Hepatocyte (in vitro differentiated cells): ENCODE measurements at regions not wholly inside any gene's neighbourhood (a gene's known extent, or its start where the extent isn't known, plus 50 kb on each side); places are given as distances from the start of the nearest gene placed in this dataset.

Experiments
- EZH2 ChIP-seq: fragments of 200-600 bp; sonication (generic); IDR thresholded peaks from 2 replicates; pipeline ENCODE4 v1.6.1; 2016; ENCODE audit warnings: antibody characterized with exemption, mild to moderate bottlenecking, borderline replicate concordance
- EZH2phosphoT487 ChIP-seq: fragments of 200-600 bp; sonication (generic); IDR thresholded peaks from one replicate; pipeline ENCODE4 v1.6.1; 2018; ENCODE audit warnings: antibody characterized with exemption, mild to moderate bottlenecking, low read depth, moderate library complexity; ENCODE audit not compliant: unreplicated experiment, severe bottlenecking
- TF ChIP-seq, protein P1 (sequence below): fragments of 200-600 bp; sonication (generic); IDR thresholded peaks from 2 replicates; pipeline ENCODE4 v1.5.1; 2016; ENCODE audit warnings: antibody characterized with exemption, mild to moderate bottlenecking; ENCODE audit not compliant: poor library complexity

DNA sequence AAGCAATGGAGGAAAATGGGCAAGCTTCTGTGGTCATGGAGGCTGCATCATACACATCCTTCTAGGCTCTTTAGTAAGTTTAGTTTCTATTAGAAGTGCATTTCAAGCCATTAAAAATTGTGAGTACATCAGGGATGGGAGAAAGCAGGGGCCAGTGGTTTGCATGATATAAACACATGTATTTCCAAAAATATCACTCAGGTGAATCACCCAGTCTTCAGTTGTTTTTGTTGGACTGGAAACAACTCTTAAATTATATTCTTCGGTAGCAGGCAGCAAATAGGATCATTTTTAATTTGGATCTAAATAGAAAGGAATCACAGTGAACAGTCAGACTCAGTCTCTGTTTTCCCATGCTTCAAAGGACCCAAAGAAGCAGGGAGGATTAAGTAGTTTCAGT lies 657.9 kb downstream of the TLR4 start:
- TF ChIP-seq, protein P1, sequence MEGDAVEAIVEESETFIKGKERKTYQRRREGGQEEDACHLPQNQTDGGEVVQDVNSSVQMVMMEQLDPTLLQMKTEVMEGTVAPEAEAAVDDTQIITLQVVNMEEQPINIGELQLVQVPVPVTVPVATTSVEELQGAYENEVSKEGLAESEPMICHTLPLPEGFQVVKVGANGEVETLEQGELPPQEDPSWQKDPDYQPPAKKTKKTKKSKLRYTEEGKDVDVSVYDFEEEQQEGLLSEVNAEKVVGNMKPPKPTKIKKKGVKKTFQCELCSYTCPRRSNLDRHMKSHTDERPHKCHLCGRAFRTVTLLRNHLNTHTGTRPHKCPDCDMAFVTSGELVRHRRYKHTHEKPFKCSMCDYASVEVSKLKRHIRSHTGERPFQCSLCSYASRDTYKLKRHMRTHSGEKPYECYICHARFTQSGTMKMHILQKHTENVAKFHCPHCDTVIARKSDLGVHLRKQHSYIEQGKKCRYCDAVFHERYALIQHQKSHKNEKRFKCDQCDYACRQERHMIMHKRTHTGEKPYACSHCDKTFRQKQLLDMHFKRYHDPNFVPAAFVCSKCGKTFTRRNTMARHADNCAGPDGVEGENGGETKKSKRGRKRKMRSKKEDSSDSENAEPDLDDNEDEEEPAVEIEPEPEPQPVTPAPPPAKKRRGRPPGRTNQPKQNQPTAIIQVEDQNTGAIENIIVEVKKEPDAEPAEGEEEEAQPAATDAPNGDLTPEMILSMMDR, result no peak
- no peak for TF ChIP-seq EZH2phosphoT487
- no peak for TF ChIP-seq EZH2
